ENCODE measurements at regions not wholly inside any gene's neighbourhood (a gene's known extent, or its start where the extent isn't known, plus 50 kb on each side); places are given as distances from the start of the nearest gene placed in this dataset.
A peak's percentile ranks its signal among the peaks of the same experiment; 100 is the strongest.

DNA sequence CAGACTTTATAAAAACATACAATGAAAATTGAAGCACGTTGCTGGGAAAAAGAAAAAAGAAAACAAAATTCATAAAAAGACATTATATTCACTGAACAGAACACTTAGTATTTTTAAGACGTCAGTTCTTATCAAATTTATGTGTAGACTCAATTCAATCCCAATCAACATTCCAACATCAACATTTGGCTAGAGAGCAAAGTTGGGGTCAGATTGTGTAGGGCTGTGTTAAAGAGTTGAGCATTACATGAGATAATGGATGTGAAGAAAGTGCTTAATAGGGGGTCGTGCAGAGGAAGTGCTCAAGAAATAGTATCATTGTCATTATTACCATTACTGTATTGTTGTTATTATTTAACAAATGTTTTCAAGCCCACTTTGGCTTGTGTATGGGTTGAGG is 154.1 kb upstream of the TNP1 start:
- Histone ChIP-seq H3K4me1 (ENCODE audit: insufficient read depth) (no peaks in the 10 kb centered on the region), H3K27me3 (peaks cover 3% of the 10 kb centered on the region), H3K4me3 (no peak overlapping the region), H3K36me3 (replicated peaks; ENCODE audit: insufficient read depth, low read depth) (no peaks in the 10 kb centered on the region), H3K9me2 (replicated peaks; ENCODE audit: insufficient read depth) (no peaks in the 10 kb centered on the region), H3K4me2 (no peak overlapping the region), H2AFZ (no peak overlapping the region), H3K27ac (no peak overlapping the region), H3K79me2 (no peaks in the 10 kb centered on the region), H3K9me3 (ENCODE audit: low read depth) (no peaks in the 10 kb centered on the region), H4K20me1 (ENCODE audit: insufficient read depth, poor library complexity, severe bottlenecking) (no peaks in the 10 kb centered on the region)
- 82% methylated on average over 3 of the region's 3 CpGs for WGBS (ENCODE audit: low lambda C conversion rate, missing lambda C conversion rate)
- DNase-seq (ENCODE audit: low spot score): no peak
- TF ChIP-seq EZH2phosphoT487 (IDR thresholded peaks at IDR 0.05; ENCODE audit: low read depth, severe bottlenecking, unreplicated experiment) (no peak), EZH2 (IDR thresholded peaks at IDR 0.05; ENCODE audit: borderline replicate concordance) (no peak)
- TF ChIP-seq, protein P1, sequence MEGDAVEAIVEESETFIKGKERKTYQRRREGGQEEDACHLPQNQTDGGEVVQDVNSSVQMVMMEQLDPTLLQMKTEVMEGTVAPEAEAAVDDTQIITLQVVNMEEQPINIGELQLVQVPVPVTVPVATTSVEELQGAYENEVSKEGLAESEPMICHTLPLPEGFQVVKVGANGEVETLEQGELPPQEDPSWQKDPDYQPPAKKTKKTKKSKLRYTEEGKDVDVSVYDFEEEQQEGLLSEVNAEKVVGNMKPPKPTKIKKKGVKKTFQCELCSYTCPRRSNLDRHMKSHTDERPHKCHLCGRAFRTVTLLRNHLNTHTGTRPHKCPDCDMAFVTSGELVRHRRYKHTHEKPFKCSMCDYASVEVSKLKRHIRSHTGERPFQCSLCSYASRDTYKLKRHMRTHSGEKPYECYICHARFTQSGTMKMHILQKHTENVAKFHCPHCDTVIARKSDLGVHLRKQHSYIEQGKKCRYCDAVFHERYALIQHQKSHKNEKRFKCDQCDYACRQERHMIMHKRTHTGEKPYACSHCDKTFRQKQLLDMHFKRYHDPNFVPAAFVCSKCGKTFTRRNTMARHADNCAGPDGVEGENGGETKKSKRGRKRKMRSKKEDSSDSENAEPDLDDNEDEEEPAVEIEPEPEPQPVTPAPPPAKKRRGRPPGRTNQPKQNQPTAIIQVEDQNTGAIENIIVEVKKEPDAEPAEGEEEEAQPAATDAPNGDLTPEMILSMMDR (IDR thresholded peaks at IDR 0.05; ENCODE audit: poor library complexity): no peak

DNA sequence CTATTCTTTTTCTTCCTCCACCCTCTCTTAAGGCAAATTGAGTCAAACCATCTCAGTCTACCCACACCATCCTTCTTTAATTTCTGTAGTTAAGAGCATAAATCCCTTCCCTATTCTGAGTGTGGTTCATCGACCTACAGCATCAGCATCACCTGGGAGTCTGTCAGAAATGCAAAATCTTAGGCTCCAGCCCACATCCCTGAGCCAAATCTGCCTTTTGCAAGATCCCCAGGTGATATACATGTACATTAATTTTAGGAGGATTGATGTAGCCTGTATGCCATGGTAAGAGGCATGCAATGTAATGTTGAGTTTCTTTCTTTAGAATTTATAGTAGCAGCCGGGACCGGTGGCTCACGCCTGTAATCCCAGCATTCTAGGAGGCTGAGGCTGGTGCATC is 151.7 kb upstream of the TNP1 start:
- no peaks in the 10 kb centered on the region for H3K9me3 ChIP-seq (ENCODE audit: low read depth)
- no peak overlapping the region for H3K4me2 ChIP-seq
- no peaks in the 10 kb centered on the region for H3K4me1 ChIP-seq (ENCODE audit: insufficient read depth)
- no peaks in the 10 kb centered on the region for H4K20me1 ChIP-seq (ENCODE audit: insufficient read depth, poor library complexity, severe bottlenecking)
- H3K27ac ChIP-seq: no peak overlapping the region
- 94% methylated on average over 4 of the region's 4 CpGs for WGBS (ENCODE audit: low lambda C conversion rate, missing lambda C conversion rate)
- DNase-seq (ENCODE audit: low spot score): no peak
- H3K9me2 ChIP-seq (replicated peaks; ENCODE audit: insufficient read depth): no peaks in the 10 kb centered on the region
- no peak overlapping the region for H2AFZ ChIP-seq
- H3K27me3 ChIP-seq: peaks cover 3% of the 10 kb centered on the region
- TF ChIP-seq EZH2phosphoT487 (IDR thresholded peaks at IDR 0.05; ENCODE audit: low read depth, severe bottlenecking, unreplicated experiment) (no peak), EZH2 (IDR thresholded peaks at IDR 0.05; ENCODE audit: borderline replicate concordance) (no peak)
- TF ChIP-seq, protein P1 (IDR thresholded peaks at IDR 0.05; ENCODE audit: poor library complexity): no peak
- no peak overlapping the region for H3K4me3 ChIP-seq
- no peaks in the 10 kb centered on the region for H3K36me3 ChIP-seq (replicated peaks; ENCODE audit: insufficient read depth, low read depth)
- no peaks in the 10 kb centered on the region for H3K79me2 ChIP-seq

DNA sequence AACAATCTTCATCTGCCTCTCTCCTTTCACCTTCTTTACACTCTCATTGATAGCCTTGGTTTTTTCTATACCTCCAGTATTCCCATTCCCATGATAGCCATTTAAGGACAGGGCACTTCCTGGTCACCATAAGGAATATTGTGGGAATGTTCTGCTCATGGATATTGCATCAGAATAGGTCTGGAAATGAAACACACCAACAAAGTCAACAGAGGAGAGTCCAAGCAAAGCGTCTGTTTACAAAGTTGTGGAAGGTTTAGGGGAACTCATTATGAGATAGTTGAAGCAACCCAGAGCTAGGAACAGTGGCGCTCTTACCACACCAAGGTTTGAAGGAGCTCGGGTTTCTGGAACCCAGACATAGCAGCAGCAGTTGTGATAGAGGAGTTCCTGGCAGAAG is 150.3 kb upstream of the TNP1 start:
- peak; percentile 13 for DNase-seq (ENCODE audit: low spot score)
- Histone ChIP-seq H3K27ac (peak overlapping the region; percentile 31), H3K79me2 (no peaks in the 10 kb centered on the region), H3K27me3 (peaks cover 3% of the 10 kb centered on the region), H3K4me3 (no peak overlapping the region), H3K4me1 (ENCODE audit: insufficient read depth) (no peaks in the 10 kb centered on the region), H3K36me3 (replicated peaks; ENCODE audit: insufficient read depth, low read depth) (no peaks in the 10 kb centered on the region), H4K20me1 (ENCODE audit: insufficient read depth, poor library complexity, severe bottlenecking) (no peaks in the 10 kb centered on the region), H3K9me2 (replicated peaks; ENCODE audit: insufficient read depth) (no peaks in the 10 kb centered on the region), H3K4me2 (no peak overlapping the region), H2AFZ (no peak overlapping the region), H3K9me3 (ENCODE audit: low read depth) (no peaks in the 10 kb centered on the region)
- 85% methylated on average over 3 of the region's 3 CpGs for WGBS (ENCODE audit: low lambda C conversion rate, missing lambda C conversion rate)
- TF ChIP-seq, protein P1 (IDR thresholded peaks at IDR 0.05; ENCODE audit: poor library complexity): no peak
- TF ChIP-seq EZH2phosphoT487 (IDR thresholded peaks at IDR 0.05; ENCODE audit: low read depth, severe bottlenecking, unreplicated experiment) (no peak), EZH2 (IDR thresholded peaks at IDR 0.05; ENCODE audit: borderline replicate concordance) (no peak)

DNA sequence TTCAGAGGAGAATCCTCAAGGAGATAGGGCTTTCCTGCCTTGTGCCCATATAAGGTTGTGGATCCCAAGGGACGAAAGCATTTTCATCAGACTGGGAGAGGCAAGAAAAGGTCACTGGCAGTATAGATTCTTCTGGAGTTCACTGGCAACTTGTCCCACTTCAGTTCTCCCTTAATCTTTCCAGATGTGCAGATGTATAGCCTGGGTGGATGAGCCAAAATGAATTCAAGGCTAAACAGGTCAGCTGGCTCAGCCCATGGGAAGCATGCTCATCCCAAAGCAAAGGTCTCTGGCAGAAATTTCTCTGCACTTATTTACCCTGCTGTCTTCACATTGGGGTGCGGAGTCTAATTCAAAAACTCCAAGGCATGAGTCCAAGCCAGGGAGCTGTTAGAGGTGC is 148.9 kb upstream of the TNP1 start:
- H3K4me3 ChIP-seq: no peak overlapping the region
- H3K27ac ChIP-seq: no peak overlapping the region
- H3K4me1 ChIP-seq (ENCODE audit: insufficient read depth): no peaks in the 10 kb centered on the region
- H3K79me2 ChIP-seq: no peaks in the 10 kb centered on the region
- DNase-seq (ENCODE audit: low spot score): no peak
- H3K27me3 ChIP-seq: peaks cover 3% of the 10 kb centered on the region
- H3K4me2 ChIP-seq: no peak overlapping the region
- H2AFZ ChIP-seq: no peak overlapping the region
- no peaks in the 10 kb centered on the region for H4K20me1 ChIP-seq (ENCODE audit: insufficient read depth, poor library complexity, severe bottlenecking)
- WGBS (ENCODE audit: low lambda C conversion rate, missing lambda C conversion rate): 48% methylated on average over 2 of the region's 2 CpGs
- no peaks in the 10 kb centered on the region for H3K36me3 ChIP-seq (replicated peaks; ENCODE audit: insufficient read depth, low read depth)
- TF ChIP-seq EZH2phosphoT487 (IDR thresholded peaks at IDR 0.05; ENCODE audit: low read depth, severe bottlenecking, unreplicated experiment): no peak
- TF ChIP-seq, protein P1 (IDR thresholded peaks at IDR 0.05; ENCODE audit: poor library complexity): no peak
- no peaks in the 10 kb centered on the region for H3K9me3 ChIP-seq (ENCODE audit: low read depth)
- no peaks in the 10 kb centered on the region for H3K9me2 ChIP-seq (replicated peaks; ENCODE audit: insufficient read depth)
